Ureter (tissue), 1 donor: ENCODE measurements at regions not wholly inside any gene's neighbourhood (a gene's known extent, or its start where the extent isn't known, plus 50 kb on each side); places are given as distances from the start of the nearest gene placed in this dataset.

Experiments used
- DNase-seq: peaks from one replicate; pipeline ENCODE4 v3.0.0-alpha.2; 2020; ENCODE audit warnings: low spot score
- donor health status: DM: yes; HTN: yes; CAD: no.

GRCh38 chr10:123409426-123409825 is 255.2 kb downstream of the BUB3 start:
- no peak for DNase-seq

- DNase-seq, result no peak
These were observed 255.7 kb downstream of the BUB3 start for GRCh38 chr10:123409884-123410283.

GRCh38 chr10:123413353-123413752 is 252.8 kb upstream of the GPR26 start:
- no peak for DNase-seq

- DNase-seq, result no peak
These were observed 250.6 kb upstream of the GPR26 start for GRCh38 chr10:123415523-123415922.

GRCh38 chr10:123417414-123417813 is 248.7 kb upstream of the GPR26 start:
- no peak for DNase-seq

GRCh38 chr10:123421461-123421860 is 244.7 kb upstream of the GPR26 start:
- no peak for DNase-seq

GRCh38 chr10:123422261-123422660 is 243.9 kb upstream of the GPR26 start:
- no peak for DNase-seq

- DNase-seq, result no peak
These were observed 241.6 kb upstream of the GPR26 start for GRCh38 chr10:123424537-123424936.

- DNase-seq, result no peak
These were observed 240.5 kb upstream of the GPR26 start for GRCh38 chr10:123425680-123426079.

GRCh38 chr10:123427165-123427786 is 238.9 kb upstream of the GPR26 start:
- no peak for DNase-seq

GRCh38 chr10:123428391-123428790 is 237.8 kb upstream of the GPR26 start:
- no peak for DNase-seq

- DNase-seq, result no peak
These were observed 236.4 kb upstream of the GPR26 start for GRCh38 chr10:123429706-123430221.

- no peak for DNase-seq
These were observed 232.6 kb upstream of the GPR26 start for GRCh38 chr10:123433539-123433938.

GRCh38 chr10:123434435-123435039 is 231.6 kb upstream of the GPR26 start:
- DNase-seq, result no peak

- DNase-seq, result no peak
These were observed 223.3 kb upstream of the GPR26 start for GRCh38 chr10:123442901-123443300.

GRCh38 chr10:123443924-123444323 is 222.2 kb upstream of the GPR26 start:
- no peak for DNase-seq

- DNase-seq, result no peak
These were observed 220.8 kb upstream of the GPR26 start for GRCh38 chr10:123445261-123445775.

GRCh38 chr10:123446449-123447156 is 219.6 kb upstream of the GPR26 start:
- no peak for DNase-seq

GRCh38 chr10:123449234-123449962 is 216.8 kb upstream of the GPR26 start:
- no peak for DNase-seq

- DNase-seq, result no peak
These were observed 215.1 kb upstream of the GPR26 start for GRCh38 chr10:123450956-123451605.

GRCh38 chr10:123451618-123452245 is 214.4 kb upstream of the GPR26 start:
- no peak for DNase-seq
